DMS79 (cell line): ENCODE measurements at regions not wholly inside any gene's neighbourhood (a gene's known extent, or its start where the extent isn't known, plus 50 kb on each side); places are given as distances from the start of the nearest gene placed in this dataset.
"Not testable (repeated sequence)": the region's sequence is repeated elsewhere in the genome, so short reads cannot be mapped to it uniquely, and the experiment has no call there.

Source experiments
- DNase-seq: peaks from one replicate; lab custom pipeline; 2025; lab: John Stamatoyannopoulos, UW

- DNase-seq, result no peak
Observed at GRCh38 chr15:79156704-79157375, 66.3 kb upstream of the RASGRF1 start.

DNA sequence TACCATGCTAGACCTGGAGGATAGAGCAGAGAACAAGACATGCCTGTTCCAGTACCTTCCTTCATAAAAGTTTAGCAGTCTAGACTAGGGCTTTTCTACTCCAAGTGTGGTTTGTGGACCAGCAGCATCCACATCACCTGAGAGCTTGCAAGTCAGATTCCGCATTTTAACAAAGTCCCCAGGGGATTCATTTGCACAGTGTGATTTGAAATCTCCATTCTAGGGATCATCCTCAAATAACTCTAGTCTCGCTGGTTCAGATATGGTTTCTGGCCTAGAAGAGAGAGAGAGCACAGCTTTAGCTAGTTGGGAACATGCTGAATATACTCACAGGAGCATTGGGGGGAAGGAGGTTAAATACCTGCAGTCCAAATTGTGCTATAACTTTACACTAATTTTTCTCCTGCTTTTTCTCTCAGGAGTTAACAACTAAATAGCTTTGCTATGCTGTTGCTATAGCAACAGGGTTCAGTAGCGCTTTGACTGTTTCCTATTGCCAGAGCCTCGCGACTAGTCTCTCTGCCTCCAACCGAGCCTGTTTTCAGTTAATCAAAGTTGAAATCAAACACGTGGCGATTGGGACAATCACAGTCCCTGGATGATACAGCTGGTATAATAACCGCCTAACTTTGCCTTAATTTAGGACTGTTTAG is 64.0 kb upstream of the RASGRF1 start:
- DNase-seq, result no peak

- not testable (repeated sequence) for DNase-seq
Observed at GRCh38 chr15:79144290-79144689, 53.7 kb upstream of the RASGRF1 start.

DNA sequence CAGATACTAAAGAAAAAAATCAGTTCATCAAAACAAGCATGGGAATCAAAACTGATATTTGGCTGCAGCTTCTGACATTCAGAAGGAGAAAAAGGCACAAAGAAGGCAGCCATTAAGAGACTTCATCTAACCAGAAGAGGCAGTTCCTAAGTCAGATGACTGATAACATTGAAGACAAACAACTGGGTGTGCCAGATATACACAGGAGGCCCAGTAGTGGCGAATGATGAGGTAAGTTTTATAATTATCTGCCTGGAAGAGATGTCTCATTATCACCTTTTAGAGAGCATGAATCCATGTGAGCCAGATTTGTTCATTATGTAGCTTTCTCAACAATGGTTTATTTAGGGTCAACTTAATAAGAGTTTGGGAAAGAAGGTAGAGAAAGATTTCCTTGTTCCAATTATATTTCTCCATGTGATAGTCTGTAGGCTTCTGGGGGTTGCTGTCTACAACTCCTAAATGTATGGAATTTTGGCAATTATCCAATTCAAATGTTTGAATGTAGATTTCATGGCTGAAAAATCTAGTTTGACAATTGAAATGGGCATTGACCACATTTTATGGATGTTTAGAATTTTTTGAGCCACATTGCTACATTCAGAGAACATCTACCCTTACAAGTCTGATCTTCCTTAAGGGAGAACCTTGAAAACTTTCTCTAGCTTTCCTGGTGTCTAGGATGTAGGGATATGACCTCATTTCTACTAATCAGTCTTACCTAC is 50.4 kb upstream of the RASGRF1 start:
- DNase-seq, result no peak
